ENCODE measurements at regions not wholly inside any gene's neighbourhood (a gene's known extent, or its start where the extent isn't known, plus 50 kb on each side); places are given as distances from the start of the nearest gene placed in this dataset.
"Not testable (repeated sequence)": the region's sequence is repeated elsewhere in the genome, so short reads cannot be mapped to it uniquely, and the experiment has no call there.

DNA sequence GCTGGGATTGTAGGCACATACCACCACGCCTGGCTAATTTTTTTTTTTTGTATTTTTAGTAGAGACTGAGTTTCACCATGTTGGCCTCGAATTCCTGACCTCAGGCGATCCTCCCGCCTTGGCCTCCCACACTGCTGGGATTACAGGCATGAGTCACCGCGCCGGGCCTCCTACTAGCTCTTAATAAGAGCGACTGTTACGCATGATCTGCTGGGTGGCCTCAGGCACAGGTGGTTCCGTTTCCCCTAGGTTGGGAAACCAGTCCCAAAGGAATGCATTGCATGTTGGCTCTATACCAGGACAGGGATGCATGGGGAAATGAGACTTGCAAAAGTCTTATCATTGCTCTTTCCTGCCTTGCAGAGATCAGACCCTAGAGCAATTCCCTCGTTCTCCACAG, 184.7 kb upstream of the PPP1R26 start:
- no peak for DNase-seq (ENCODE audit: low read depth)

DNA sequence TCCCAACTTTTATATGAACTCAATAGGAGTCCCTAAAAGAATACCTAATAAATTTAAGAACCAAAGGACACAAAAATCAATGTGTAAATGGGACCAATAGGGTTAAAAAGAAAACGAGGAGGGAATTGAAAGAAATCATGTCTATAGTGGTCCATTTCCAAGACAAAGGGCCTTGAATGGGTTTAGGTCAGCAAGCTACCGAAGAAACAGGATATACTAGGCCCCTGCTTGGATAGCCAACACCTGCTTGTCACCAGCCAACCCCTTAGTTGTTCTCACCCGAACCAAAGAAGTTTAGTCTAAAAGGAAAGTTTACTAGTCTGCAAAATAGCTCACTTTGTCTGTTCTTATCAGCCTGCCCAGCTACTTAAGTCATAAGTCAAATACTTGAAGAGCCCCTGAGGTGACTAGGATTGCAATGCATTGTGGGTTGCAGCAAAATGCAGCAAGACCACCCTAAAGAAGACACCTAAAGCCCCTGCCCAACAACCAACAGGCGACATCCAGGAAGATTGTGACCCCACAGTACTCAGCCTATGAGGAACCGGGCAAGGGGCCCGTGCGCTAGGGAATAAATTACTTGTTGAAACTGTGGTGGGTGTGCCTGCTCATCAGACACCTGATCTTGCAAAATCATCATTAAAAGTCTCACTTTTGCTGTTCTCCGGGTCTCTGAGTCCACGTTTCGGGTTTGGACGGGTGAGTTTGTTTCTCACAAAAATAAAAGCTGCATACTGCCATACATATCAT, 183.9 kb upstream of the PPP1R26 start:
- DNase-seq (ENCODE audit: low read depth), result no peak

- no peak for DNase-seq (ENCODE audit: low read depth)
Measured at GRCh38 chr9:135296735-135297455, 182.7 kb upstream of the PPP1R26 start.

DNA sequence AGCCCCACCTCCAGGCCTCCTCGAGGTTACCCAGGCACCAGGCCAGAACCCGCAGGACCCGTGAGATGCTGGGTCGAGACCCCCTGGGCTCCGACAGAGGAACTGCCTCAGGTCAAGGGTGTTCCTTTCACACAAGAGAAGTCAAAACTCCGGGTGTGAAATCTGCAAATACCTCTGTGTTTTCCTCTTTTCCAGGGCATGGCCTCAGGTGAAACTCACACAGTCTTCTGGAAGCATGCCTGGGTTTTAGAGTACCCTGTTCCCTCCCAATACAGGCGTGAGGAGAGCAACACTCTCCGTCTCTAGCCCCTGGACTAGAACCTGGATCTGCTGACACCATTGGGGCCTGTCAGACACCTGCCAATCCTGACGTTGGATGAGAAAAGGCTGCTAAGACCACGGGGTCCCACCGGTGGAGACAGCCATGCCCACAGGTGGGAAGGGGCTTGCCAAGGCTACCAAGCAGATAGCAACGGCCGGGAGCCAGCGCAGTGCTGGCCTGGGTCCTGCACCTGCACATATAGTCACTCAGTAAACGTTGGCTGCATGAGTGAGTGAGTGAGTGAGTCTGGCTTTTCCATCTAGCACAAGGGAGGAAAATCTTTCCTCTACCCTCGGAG, 182.0 kb upstream of the PPP1R26 start:
- no peak for DNase-seq (ENCODE audit: low read depth)

- DNase-seq (ENCODE audit: low read depth), result no peak
Measured at GRCh38 chr9:135299239-135299590, 180.4 kb upstream of the PPP1R26 start.

DNA sequence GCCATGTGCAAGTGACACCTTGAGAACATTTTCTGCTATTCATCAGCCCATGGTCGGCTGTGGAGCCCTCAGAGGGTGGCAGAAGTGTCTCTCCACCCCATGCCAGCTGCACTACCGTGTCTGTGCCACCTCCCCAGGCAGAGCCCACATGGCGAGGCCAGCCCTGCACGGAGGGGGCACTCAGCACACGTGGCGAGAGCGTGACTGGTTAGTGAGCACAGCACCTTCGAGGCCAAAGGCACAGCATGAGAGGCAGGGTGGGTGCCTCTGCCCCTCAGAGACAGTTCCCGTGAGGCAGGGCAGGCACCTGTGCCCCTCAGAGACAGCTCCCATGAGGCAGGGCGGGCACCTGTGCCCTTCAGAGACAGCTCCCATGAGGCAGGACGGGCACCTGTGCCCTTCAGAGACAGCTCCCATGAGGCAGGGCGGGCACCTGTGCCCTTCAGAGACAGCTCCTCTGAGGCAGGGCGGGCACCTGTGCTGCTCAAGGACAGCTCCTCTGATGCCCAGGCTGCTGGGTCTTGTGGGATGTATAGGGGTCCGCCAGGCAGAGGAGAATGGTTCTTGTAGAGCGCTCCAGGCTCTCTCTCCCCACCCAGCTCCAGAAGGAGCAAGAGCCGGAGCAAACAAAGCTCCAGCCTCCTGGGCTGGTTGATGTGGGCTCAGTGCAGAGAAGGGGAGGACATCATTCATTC, 179.8 kb upstream of the PPP1R26 start:
- no peak for DNase-seq (ENCODE audit: low read depth)

- DNase-seq (ENCODE audit: low read depth), result no peak
Measured at GRCh38 chr9:135300346-135301141, 179.0 kb upstream of the PPP1R26 start.

GRCh38 chr9:135301271-135302263, 178.0 kb upstream of the PPP1R26 start:
- no peak for DNase-seq (ENCODE audit: low read depth)

DNA sequence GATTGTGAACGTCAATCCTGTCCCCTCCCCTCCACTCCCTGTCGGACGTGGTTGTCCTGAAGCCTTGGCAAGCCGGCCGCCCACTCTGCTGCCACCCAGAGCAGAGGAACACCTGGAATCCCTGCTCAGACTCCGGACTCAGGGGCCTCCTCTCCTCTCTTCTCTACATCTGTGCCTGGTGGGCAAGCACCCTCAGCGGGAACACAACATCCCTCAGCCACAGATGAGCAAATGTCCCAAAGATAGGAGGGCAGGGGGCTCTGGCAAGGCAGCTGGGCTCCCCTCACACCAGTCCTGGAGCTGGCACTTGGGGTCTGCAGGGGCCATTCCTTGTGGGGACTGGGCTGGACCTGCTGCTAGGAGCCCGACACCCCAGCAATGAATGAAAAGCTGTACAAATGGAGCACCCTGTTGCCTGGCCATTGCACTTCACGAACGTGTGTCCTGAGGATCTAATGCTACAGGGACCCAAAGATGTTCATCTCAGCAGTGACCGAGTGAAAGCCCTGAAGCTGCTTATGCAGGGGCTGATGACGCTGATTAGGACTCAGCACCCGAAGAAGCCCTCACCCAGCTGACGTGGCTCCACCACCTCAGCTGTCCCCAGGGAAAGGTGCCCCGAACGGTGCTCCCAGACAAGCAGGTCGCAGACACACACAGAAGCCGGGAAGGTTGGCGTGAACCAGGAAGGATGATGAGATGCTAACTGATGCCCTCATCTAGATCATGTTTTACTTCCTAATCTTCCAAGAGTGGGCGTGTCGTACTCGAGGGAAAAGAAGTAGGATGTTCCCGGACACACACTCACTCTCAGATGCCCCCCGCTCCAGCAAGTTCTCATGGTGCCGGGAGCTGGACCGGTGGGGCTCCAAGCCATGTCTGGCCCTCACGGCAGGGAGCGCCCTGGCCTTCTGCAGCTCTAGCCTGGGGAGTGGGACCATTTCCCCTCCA, 177.0 kb upstream of the PPP1R26 start:
- no peak for DNase-seq (ENCODE audit: low read depth)

- no peak for DNase-seq (ENCODE audit: low read depth)
Measured at GRCh38 chr9:135303280-135303647, 176.3 kb upstream of the PPP1R26 start.

DNA sequence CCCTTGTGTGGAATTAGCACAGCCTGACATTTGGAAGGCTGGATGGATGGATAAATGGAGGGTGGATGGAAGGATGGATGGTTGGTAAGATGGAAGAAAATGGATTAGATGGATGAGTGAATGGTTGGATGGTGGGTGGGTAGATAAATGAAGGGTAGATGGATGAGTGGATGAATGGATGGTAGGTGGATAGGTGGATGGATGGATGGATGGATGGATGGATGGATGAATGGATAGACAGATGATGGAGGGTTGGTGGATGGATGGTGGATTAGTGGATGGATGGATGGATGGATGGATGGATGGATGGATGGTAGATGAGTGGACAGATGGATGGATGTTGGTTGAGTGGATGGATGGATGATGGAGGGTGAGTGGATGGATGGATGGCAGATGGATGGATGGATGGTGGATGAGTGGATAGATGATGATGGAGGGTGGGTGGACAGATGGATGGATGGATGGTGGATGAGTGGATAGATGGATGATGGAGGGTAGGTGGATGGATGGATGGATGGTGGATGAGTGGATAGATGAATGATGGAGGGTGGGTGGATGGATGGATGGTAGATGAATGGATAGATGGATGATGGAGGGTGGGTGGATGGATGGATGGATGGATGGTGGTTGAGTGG, 175.6 kb upstream of the PPP1R26 start:
- DNase-seq (ENCODE audit: low read depth), result no peak

DNA sequence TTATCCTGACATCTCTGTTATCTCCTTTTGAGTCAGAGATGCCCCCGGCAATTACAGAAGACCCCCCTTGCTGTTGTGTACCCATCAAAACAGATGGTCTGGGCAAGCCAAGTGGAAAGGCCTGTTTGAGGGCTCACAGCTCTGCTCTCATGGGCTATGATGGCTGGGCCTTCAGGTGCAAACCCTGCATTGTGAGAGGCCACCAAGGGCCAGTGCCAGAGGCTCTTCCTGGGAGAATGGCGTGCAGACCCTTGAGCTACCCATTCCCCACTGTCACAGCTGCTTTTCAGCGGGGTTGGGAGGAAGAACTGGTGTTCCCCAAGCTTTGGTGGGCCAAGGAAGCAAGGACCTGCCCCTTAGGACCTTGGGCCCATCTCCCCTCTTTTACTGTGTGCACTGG, 174.7 kb upstream of the PPP1R26 start:
- DNase-seq (ENCODE audit: low read depth), result no peak

DNA sequence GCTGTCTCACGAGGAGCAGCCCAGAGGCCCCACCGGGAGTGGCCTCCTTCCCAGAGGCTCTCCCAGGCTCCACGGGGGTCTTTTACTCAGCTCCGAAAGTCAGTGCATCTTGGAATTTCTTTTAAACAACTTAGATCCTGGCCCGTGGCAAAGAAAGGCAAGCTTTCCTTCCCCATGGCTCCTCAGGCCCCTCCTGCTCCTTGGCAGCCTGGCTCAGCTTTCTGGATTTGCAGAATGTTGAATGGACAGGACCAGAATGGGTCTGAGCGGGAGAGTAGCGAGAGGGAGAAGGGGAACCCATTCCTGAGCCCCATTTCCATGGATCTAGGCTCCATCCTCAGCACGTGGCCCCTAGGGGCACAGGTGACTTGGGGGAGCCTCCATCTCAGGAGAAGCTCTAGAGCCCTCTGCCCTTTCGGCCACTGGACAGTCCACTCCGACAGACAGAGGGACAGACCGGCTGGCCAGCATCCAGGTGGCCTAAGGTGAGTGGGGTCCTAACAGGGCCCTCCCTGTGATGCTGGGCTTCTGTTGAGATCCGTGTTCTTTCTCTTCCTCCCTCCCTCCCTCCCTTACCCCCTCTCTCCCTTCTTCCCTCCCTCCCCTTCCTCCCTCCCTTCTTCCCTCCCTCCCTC, 173.9 kb upstream of the PPP1R26 start:
- no peak for DNase-seq (ENCODE audit: low read depth)

GRCh38 chr9:135306699-135307098, 172.9 kb upstream of the PPP1R26 start:
- DNase-seq (ENCODE audit: low read depth), result no peak

DNA sequence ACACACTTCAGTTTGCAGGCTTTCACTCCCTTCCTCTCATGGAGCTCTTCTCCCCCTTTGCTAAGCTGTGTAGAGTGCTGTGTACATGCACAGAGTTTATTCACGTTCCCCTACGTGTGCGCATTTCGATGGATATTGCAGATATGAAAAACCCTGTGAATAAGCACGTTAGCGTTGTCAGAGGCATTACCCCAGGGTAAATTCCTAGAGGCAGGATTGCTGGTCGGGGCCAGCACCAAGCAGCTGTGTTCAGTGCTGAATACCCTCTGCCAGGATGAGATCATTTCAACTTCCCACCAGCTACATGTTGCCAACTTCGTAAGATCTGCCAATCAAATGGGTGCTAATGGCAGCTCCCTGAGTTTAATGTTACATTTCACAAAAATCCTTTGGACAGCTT, 172.3 kb upstream of the PPP1R26 start:
- DNase-seq (ENCODE audit: low read depth), result no peak

GRCh38 chr9:135307919-135308318, 171.7 kb upstream of the PPP1R26 start:
- not testable (repeated sequence) for DNase-seq (ENCODE audit: low read depth)

DNA sequence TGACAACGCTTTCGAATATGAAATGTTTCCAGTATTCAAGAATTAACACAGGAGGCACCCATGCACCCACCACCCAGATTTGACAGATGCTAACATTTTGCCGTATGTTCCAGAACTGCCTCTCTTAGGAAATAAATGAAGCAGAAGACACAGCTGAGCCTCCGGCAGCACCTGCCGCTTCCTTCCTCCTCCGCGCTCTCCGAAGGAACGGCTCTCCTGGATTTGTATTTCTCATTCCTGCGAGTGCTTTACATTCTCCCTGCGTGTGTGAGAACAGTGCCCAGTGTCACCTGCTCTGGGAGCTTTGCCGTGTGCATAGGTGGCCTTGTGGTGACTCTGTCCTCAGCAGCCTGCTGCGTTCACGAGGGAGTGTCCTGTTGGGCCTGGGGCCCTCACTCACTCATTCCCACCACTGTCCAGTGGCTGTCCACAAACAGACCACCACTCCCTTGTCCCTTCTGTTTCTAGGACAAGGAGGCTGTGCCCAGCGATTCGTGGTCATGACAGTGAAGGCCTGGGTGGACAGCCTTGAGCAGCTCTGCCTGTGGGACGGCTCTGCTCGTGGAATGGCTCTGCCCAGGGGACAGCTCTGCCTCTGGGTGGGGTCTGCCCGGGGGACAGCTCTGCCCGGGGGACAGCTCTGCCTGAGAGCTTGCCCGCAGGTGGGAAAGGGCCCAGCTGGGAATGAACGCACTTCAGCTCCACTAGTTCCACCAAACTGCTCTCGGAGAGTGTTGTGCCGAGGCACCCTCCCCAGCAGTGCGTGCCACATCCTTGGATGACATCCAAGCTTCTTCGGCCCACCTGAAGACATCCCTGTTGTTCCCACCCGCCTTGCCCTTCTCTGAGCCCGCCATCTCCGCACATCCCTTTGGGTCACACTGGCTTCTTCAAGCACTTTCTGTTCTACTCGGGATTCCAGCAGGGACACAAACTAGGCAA, 170.5 kb upstream of the PPP1R26 start:
- no peak for DNase-seq (ENCODE audit: low read depth)

DNA sequence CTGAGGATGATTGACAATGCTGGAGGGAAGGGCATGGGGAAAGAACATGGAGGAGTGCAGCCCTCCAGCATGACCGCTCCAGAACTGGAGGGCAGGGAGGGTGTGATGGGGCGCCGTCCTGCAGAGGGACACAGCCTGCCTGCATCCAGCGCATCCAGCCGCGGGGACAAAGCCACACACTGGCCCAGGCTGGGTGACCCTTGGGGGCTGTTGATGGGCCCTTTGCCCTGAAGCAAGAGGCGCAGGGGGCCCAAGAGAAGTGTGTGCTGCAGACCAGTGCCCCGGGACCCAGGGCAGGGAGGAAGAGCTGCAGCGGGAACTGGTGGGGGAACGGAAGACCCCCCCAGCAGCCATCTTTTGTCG, 169.8 kb upstream of the PPP1R26 start:
- DNase-seq (ENCODE audit: low read depth), result no peak
